ENCODE measurements at regions not wholly inside any gene's neighbourhood (a gene's known extent, or its start where the extent isn't known, plus 50 kb on each side); places are given as distances from the start of the nearest gene placed in this dataset.
"Not testable (repeated sequence)": the region's sequence is repeated elsewhere in the genome, so short reads cannot be mapped to it uniquely, and the experiment has no call there.

DNA sequence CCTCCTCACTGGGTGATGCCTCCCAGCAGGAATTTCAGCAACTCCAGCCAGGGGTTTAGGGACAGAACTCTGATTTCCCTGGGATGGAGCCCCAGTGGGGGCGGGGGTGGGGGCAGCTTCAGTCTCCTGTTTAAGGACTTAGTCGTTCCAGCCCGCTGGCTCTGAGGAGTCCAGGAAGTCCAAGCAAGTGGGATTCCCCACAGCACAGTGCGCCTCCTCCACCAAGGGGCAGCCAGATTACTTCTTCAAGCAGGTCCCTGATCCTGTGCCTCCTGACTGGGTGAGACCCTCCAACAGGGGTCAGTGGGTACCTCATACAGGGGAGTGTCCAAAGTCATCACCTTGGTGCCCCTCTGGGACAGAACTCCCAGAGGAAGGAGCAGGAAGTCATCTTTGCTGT, 1438.4 kb upstream of the B3GALT2 start (continued):
- no peak for TF ChIP-seq PAX8 (IDR thresholded peaks at IDR 0.05)

DNA sequence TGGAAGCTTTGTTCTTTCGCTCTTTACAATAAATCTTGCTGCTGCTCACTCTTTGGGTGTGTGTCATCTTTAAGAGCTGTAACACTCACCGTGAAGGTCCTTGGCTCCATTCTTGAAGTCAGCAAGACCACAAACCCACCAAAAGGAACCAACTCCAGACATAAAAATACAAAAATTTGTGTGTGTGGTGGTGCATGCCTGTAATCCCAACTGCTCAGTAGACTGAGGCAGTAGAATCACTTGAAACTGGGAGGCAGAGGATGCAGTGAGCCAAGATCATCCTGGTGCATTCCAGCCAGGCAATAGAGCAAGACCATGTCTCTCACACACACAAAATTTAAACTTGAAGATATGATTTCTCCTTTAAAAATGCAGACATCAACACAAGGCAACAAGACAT, 1431.7 kb upstream of the B3GALT2 start:
- no TSS peak for BruUV-seq (replicated peaks)
- ChIA-PET CTCF (no interaction called here), POLR2A (no interaction called here), SMC1A (ENCODE audit: uncharacterized antibody, unreplicated experiment) (interaction anchor here (1.2 kb wide), 1 partner anchor 50 kb away, joined by 3 read pairs; no protein-coding TSS in a partner anchor), RAD21 (ENCODE audit: unreplicated experiment) (no interaction called here)
- H3K9ac ChIP-seq (ENCODE audit: control insufficient read depth, insufficient read depth, low read length) = no peak overlapping the region
- FAIRE-seq (no peak), ATAC-seq (no peak), DNase-seq (ENCODE audit: low read depth, low spot score) (no peak)
- H4K20me1 ChIP-seq (ENCODE audit: control insufficient read depth, insufficient read depth) = no peaks in the 10 kb centered on the region
- TF ChIP-seq CHD2 (IDR thresholded peaks at IDR 0.05; ENCODE audit: borderline replicate concordance, low read depth, low read length) (no peak), ZNF622 (IDR thresholded peaks at IDR 0.05) (no peak)
- H3K4me3 ChIP-seq = no peak overlapping the region
- no peaks in the 10 kb centered on the region for H3K36me3 ChIP-seq (ENCODE audit: control insufficient read depth in 2 of 2, insufficient read depth in 2 of 2, low read length in 1 of 2)
- no peak overlapping the region for H3K27ac ChIP-seq (ENCODE audit: control insufficient read depth, insufficient read depth)
- no peak overlapping the region for H3K4me2 ChIP-seq (ENCODE audit: control insufficient read depth, insufficient read depth)
- in situ Hi-C loops (cut with MboI) = no loop called here
- H3K27me3 ChIP-seq (replicated peaks in 1 of 2; ENCODE audit: control insufficient read depth in 2 of 2, insufficient read depth in 2 of 2, low read length in 1 of 2) = no peaks in the 10 kb centered on the region
- no peaks in the 10 kb centered on the region for H3K9me3 ChIP-seq (replicated peaks; ENCODE audit: control insufficient read depth, insufficient read depth, low read length)
- H2AFZ ChIP-seq (ENCODE audit: control insufficient read depth, low read depth, low read length) = no peak overlapping the region
- 38% methylated on average over 2 of the region's 2 CpGs for WGBS (ENCODE audit: insufficient coverage, insufficient replicate concordance, low lambda C conversion rate, missing lambda C conversion rate)
- no peaks in the 10 kb centered on the region for H3K79me2 ChIP-seq (ENCODE audit: control insufficient read depth, insufficient read depth, low read length)
- no peaks in the 10 kb centered on the region for H3K4me1 ChIP-seq (ENCODE audit: control insufficient read depth, insufficient read depth, low read length)
- intact Hi-C loops (cut with micrococcal nuclease; ENCODE audit: unreplicated experiment) = no loop called here

DNA sequence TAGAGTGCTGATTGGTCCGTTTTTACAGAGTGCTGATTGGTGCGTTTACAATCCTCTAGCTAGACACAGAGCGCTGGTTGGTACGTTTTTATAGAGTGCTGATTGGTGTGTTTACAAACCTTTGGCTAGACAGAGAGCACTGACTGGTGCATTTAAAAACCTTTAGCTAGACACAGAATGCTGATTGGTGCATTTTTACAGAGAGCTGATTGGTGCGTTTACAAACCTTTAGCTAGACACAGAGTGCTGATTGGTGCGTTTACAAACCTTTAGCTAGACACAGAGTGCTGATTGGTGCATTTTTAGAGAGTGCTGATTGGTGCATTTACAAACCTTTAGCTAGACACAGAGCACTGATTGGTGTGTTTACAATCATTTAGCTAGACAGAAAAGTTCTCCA, 1430.9 kb upstream of the B3GALT2 start:
- FAIRE-seq; DNase-seq (ENCODE audit: low read depth, low spot score); RAD21 ChIA-PET (ENCODE audit: unreplicated experiment); H4K20me1 ChIP-seq (ENCODE audit: control insufficient read depth, insufficient read depth); H3K9ac ChIP-seq (ENCODE audit: control insufficient read depth, insufficient read depth, low read length); ATAC-seq; H3K27ac ChIP-seq (ENCODE audit: control insufficient read depth, insufficient read depth); intact Hi-C loops (cut with micrococcal nuclease; ENCODE audit: unreplicated experiment); in situ Hi-C loops (cut with MboI); CTCF ChIA-PET; H2AFZ ChIP-seq (ENCODE audit: control insufficient read depth, low read depth, low read length); H3K4me1 ChIP-seq (ENCODE audit: control insufficient read depth, insufficient read depth, low read length); H3K36me3 ChIP-seq (ENCODE audit: control insufficient read depth in 2 of 2, insufficient read depth in 2 of 2, low read length in 1 of 2); H3K27me3 ChIP-seq (replicated peaks in 1 of 2; ENCODE audit: control insufficient read depth in 2 of 2, insufficient read depth in 2 of 2, low read length in 1 of 2); H3K4me3 ChIP-seq; H3K9me3 ChIP-seq (replicated peaks; ENCODE audit: control insufficient read depth, insufficient read depth, low read length); H3K79me2 ChIP-seq (ENCODE audit: control insufficient read depth, insufficient read depth, low read length); H3K4me2 ChIP-seq (ENCODE audit: control insufficient read depth, insufficient read depth); BruUV-seq (replicated peaks): not testable (repeated sequence)
- ChIA-PET SMC1A (ENCODE audit: uncharacterized antibody, unreplicated experiment) (interaction anchor here (1.2 kb wide), 1 partner anchor 51 kb away, joined by 3 read pairs; no protein-coding TSS in a partner anchor), POLR2A (interaction anchor here (1.0 kb wide), 1 partner anchor 14 kb away, joined by 3 read pairs; no protein-coding TSS in a partner anchor)
- TF ChIP-seq NFYB (IDR thresholded peaks at IDR 0.05; ENCODE audit: insufficient read depth, low read depth, low read length) = peak; percentile 58; the same call in 1 of the 2 replicates
- 41% methylated on average over 6 of the region's 6 CpGs for WGBS (ENCODE audit: insufficient coverage, insufficient replicate concordance, low lambda C conversion rate, missing lambda C conversion rate)
